ENCODE measurements at regions not wholly inside any gene's neighbourhood (a gene's known extent, or its start where the extent isn't known, plus 50 kb on each side); places are given as distances from the start of the nearest gene placed in this dataset.

DNA sequence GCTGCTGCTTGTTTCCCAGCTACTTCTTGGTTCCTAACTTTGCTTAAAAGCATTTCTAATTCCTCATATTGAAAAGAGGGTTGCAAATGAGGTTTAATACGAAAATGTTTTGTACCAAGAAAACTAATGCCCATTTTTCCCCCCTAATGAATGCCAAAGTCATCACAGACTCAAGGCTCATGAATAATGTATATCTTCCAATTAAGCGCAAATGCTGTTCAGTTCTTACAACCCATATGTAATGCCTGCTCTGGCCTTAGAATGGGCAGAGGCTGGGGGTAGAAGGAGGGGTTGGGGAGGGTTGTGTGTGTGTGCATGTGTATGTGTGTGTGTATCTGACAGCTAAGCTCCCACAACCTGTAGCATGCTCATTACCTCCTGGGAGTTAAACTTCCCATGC is 901.7 kb downstream of the KCNMA1 start:
- TF ChIP-seq, protein P1, sequence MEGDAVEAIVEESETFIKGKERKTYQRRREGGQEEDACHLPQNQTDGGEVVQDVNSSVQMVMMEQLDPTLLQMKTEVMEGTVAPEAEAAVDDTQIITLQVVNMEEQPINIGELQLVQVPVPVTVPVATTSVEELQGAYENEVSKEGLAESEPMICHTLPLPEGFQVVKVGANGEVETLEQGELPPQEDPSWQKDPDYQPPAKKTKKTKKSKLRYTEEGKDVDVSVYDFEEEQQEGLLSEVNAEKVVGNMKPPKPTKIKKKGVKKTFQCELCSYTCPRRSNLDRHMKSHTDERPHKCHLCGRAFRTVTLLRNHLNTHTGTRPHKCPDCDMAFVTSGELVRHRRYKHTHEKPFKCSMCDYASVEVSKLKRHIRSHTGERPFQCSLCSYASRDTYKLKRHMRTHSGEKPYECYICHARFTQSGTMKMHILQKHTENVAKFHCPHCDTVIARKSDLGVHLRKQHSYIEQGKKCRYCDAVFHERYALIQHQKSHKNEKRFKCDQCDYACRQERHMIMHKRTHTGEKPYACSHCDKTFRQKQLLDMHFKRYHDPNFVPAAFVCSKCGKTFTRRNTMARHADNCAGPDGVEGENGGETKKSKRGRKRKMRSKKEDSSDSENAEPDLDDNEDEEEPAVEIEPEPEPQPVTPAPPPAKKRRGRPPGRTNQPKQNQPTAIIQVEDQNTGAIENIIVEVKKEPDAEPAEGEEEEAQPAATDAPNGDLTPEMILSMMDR (IDR thresholded peaks at IDR 0.05; ENCODE audit: unreplicated experiment), result no peak
- DNase-seq (ENCODE audit: low spot score in 2 of 2, unreplicated experiment in 2 of 2), result no peak
- Mint-ChIP-seq H3K27ac (no peak overlapping the region), H3K9me3 (peaks cover 10% of the 10 kb centered on the region), H3K36me3 (no peaks in the 10 kb centered on the region), H3K4me3 (no peak overlapping the region), H3K4me1 (peaks cover 10% of the 10 kb centered on the region), H3K27me3 (ENCODE audit: low read depth) (peaks cover 17% of the 10 kb centered on the region)

DNA sequence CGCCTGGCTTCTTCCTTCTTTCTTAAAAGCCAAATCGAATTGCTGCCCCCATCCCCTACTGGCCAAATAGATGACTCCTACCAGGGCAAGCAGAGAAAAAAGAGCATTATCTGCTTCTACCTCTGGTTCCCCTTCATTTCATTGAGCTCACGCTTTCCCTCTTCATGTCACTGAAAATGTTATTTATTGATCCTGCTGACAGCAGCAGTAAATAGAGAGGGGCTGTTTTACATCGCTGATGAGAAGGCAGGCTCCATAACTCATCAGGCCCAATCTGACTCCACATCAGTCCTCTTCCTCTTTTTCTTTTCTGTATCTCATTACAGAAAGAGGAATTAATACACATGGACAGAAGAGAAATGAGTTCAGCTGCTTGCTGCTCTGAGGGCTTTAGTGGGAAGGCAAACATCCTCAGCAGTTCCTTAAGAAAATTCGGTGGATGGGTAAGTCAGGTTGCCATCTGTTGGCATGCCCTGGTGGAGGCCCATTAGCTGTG is 904.1 kb downstream of the KCNMA1 start:
- Mint-ChIP-seq H3K27ac (no peak overlapping the region), H3K36me3 (no peaks in the 10 kb centered on the region), H3K9me3 (peaks cover 10% of the 10 kb centered on the region), H3K4me1 (peaks cover 10% of the 10 kb centered on the region), H3K27me3 (ENCODE audit: low read depth) (peaks cover 29% of the 10 kb centered on the region), H3K4me3 (no peak overlapping the region)
- DNase-seq (ENCODE audit: low spot score in 2 of 2, unreplicated experiment in 2 of 2), result no peak
- TF ChIP-seq, protein P1 (IDR thresholded peaks at IDR 0.05; ENCODE audit: unreplicated experiment), result no peak

DNA sequence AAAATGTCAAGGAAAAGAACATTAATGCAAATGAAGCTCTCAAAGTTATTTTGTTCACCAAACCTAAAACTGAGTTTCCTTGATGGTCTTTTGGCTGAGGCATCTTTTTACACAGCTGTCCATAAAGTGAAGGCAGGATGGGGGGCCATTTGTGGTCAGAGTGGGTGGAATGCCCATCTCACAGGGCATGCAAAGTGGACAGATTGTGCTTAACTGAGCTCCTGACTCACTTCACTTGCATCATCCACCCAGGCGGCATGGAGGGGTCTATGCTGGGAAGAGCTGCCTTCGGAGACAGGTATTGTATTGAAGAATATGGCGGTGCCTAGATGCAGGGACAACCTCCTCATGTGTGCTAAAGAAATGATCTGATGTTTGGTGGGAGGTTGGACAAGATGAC is 905.3 kb downstream of the KCNMA1 start:
- DNase-seq (ENCODE audit: low spot score in 2 of 2, unreplicated experiment in 2 of 2), result no peak
- H3K4me1 Mint-ChIP-seq, result peaks cover 7% of the 10 kb centered on the region
- H3K4me3 Mint-ChIP-seq, result no peak overlapping the region
- TF ChIP-seq, protein P1 (IDR thresholded peaks at IDR 0.05; ENCODE audit: unreplicated experiment), result no peak
- peaks cover 10% of the 10 kb centered on the region for H3K9me3 Mint-ChIP-seq
- no peak overlapping the region for H3K27ac Mint-ChIP-seq
- peaks cover 35% of the 10 kb centered on the region for H3K27me3 Mint-ChIP-seq (ENCODE audit: low read depth)
- H3K36me3 Mint-ChIP-seq, result no peaks in the 10 kb centered on the region

DNA sequence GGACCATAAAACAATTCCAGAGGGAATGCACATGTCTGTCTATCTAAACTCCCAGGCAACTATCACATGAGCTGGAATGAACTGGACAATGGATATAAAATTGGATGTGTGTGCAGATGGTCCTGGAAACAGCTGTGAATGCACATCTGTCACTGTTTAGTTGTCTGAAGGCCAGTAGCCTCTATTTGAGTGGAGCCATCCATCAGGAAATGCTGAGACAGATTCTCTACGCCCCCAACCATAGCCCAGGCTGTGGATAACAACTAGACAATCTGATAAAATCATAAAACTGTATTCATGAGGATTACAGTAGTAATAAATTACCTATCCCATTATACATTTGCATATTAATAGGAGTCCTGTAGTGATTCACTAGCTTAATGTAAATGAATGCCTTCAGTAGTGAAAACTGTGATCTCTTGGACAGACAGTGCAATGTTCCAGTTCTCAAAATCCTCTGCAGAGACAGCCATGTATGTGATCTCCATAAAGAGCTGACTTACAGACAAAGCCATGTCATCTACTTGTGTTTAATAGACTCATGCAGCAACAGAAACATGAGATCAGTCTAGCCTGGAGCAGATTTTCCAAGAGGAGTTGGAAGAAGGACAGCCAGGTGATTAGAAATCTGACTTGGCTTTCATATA is 907.6 kb downstream of the KCNMA1 start:
- H3K27me3 Mint-ChIP-seq (ENCODE audit: low read depth), result peaks cover 40% of the 10 kb centered on the region
- no peak overlapping the region for H3K27ac Mint-ChIP-seq
- TF ChIP-seq, protein P1 (IDR thresholded peaks at IDR 0.05; ENCODE audit: unreplicated experiment), result no peak
- H3K4me3 Mint-ChIP-seq, result no peak overlapping the region
- DNase-seq (ENCODE audit: low spot score in 2 of 2, unreplicated experiment in 2 of 2), result no peak
- peaks cover 10% of the 10 kb centered on the region for H3K9me3 Mint-ChIP-seq
- H3K4me1 Mint-ChIP-seq, result no peaks in the 10 kb centered on the region
- no peaks in the 10 kb centered on the region for H3K36me3 Mint-ChIP-seq

DNA sequence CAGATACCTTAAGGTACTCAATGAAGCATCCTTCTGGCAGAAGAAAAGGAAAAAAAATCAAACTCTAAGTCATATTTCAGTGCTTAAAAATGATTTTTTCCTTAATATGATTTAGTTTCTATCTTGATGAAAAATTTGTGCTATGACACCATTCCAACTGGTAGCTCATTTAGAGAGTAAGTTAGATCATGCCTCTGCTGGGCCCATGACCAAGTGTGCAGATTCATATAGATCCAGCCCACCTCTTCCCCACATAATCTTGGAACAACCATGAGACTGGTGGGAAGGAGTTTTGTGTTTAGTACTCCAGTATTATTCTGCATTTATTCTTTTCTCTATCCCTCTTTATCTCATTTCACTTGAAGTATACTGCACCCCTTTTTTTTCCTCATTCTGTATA is 908.3 kb downstream of the KCNMA1 start:
- no peaks in the 10 kb centered on the region for H3K36me3 Mint-ChIP-seq
- H3K4me3 Mint-ChIP-seq, result no peak overlapping the region
- peaks cover 10% of the 10 kb centered on the region for H3K9me3 Mint-ChIP-seq
- peaks cover 42% of the 10 kb centered on the region for H3K27me3 Mint-ChIP-seq (ENCODE audit: low read depth)
- no peak overlapping the region for H3K27ac Mint-ChIP-seq
- no peaks in the 10 kb centered on the region for H3K4me1 Mint-ChIP-seq
- no peak for DNase-seq (ENCODE audit: low spot score in 2 of 2, unreplicated experiment in 2 of 2)
- TF ChIP-seq, protein P1 (IDR thresholded peaks at IDR 0.05; ENCODE audit: unreplicated experiment), result no peak
